ENCODE measurements at regions not wholly inside any gene's neighbourhood (a gene's known extent, or its start where the extent isn't known, plus 50 kb on each side); places are given as distances from the start of the nearest gene placed in this dataset.

GRCh38 chr2:217394510-217395351, 534.9 kb upstream of the TNP1 start:
- in situ Hi-C loops (cut with HindIII; ENCODE audit: low pct_ligation_motif_present, low pct_unique_long_range_greater_than_20kb, low sequenced_read_pairs): no loop called here
- no peak for DNase-seq

- in situ Hi-C loops (cut with HindIII; ENCODE audit: low pct_ligation_motif_present, low pct_unique_long_range_greater_than_20kb, low sequenced_read_pairs): no loop called here
- peak; percentile 5 for DNase-seq
These were observed 533.7 kb upstream of the TNP1 start for GRCh38 chr2:217393585-217394032.

DNA sequence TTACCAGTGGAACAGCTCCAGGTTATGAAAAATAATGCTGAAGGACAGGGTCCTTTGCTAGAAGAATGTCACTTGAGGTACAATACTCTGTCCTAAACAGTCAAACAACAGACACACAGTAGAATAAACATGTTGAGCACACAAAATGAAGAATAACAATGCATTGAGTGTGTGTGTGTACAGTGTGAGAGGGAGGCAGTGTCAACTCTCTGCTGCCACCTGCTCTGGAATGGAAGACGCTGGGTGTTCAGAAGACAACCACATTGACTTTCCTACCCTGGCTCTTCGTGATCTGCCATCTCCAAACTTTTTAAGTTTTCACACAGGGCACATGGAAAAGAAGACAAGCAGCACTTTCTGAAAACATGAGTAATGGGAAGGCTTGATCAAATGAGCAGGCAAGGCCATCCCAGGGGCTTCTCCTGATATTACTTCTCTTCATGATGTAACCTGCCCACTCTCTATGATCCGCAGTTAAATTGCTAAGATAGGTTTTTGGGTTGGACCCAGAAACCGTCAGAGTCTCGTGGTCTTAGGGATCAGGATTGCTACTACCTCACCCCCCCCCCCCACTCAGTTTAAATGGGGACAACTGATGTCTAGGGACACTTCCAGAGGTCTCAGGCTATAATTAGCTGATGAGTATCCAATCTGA, 533.2 kb upstream of the TNP1 start:
- in situ Hi-C loops (cut with HindIII; ENCODE audit: low pct_ligation_motif_present, low pct_unique_long_range_greater_than_20kb, low sequenced_read_pairs): no loop called here
- no peak for DNase-seq

DNA sequence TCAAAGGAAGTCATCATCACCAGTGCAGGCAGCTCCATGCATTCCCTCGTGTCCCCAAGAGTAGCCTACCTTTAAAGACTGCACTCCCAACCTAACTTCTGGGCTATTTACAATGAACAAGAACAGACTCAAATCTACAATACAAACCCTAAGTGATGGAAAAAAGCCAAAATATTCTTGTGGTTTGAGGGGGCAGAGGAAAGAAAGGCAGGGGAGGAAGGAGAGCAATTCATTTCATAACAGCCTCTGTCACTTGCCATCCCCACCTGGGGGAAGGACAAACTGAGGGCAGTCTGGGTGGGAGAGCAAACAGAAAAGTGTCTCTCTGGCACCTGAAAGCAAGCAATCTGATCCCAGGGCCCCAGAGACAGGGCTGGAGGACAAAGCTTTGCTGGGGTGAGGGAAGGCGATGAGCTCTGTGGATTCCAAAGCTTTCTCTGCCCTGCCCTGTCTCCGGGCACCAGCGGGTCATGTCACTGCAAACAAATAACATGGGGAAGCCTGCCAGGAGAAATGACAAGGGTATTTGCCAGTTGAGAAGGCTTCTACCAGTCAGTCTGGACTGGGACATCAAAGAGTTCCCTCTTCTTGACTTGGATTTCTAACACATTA, 528.0 kb upstream of the TNP1 start:
- no peak for DNase-seq

GRCh38 chr2:217386041-217386440, 526.2 kb upstream of the TNP1 start:
- no peak for DNase-seq
- in situ Hi-C loops (cut with HindIII; ENCODE audit: low pct_ligation_motif_present, low pct_unique_long_range_greater_than_20kb, low sequenced_read_pairs): no loop called here

More for the DNA sequence above, 528.0 kb upstream of the TNP1 start:
- in situ Hi-C loops (cut with HindIII; ENCODE audit: low pct_ligation_motif_present, low pct_unique_long_range_greater_than_20kb, low sequenced_read_pairs): no loop called here

- DNase-seq: no peak
- in situ Hi-C loops (cut with HindIII; ENCODE audit: low pct_ligation_motif_present, low pct_unique_long_range_greater_than_20kb, low sequenced_read_pairs): no loop called here
These were observed 523.8 kb upstream of the TNP1 start for GRCh38 chr2:217383620-217384019.

- in situ Hi-C loops (cut with HindIII; ENCODE audit: low pct_ligation_motif_present, low pct_unique_long_range_greater_than_20kb, low sequenced_read_pairs): no loop called here
- DNase-seq: no peak
These were observed 522.9 kb upstream of the TNP1 start for GRCh38 chr2:217382794-217383193.

DNA sequence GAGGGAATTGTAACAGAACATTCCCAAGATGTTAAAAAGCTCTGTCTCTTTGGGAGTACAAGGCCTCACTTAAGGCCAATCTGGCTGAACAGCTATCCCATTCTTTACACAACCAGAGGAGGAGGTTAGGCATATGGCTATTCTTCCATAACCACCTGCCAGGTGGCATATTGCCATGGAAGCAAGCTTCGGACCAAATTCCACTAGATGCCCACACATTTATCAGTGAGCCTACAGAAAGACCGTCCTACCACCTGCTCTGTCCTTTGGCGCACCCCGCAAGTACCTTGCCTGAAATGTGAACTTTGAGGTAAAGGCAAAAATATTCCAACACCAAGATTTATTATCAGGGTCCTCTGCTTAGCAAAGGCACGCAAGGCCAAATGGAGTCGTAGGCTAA, 519.9 kb upstream of the TNP1 start:
- no peak for DNase-seq
- in situ Hi-C loops (cut with HindIII; ENCODE audit: low pct_ligation_motif_present, low pct_unique_long_range_greater_than_20kb, low sequenced_read_pairs): no loop called here

DNA sequence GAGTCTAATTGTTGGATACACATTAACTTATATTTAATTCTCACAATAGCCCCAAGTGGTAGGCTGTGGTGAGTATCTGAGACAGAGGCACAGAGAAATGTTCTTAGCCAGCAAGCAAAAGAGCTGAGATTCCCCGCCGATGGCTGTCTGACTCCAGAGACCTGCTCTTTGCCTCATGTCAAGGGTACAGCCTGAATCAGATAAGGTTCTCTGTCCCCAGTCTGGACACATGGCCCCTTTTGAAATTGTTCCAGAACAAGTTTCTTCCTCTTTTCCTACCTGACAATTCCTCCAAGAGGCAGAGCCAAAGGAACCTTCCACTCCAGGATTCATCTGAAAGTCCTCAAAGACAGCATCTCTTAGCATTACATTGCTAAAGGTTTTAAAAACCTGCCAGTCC, 512.9 kb upstream of the TNP1 start:
- DNase-seq: no peak
- in situ Hi-C loops (cut with HindIII; ENCODE audit: low pct_ligation_motif_present, low pct_unique_long_range_greater_than_20kb, low sequenced_read_pairs): no loop called here

DNA sequence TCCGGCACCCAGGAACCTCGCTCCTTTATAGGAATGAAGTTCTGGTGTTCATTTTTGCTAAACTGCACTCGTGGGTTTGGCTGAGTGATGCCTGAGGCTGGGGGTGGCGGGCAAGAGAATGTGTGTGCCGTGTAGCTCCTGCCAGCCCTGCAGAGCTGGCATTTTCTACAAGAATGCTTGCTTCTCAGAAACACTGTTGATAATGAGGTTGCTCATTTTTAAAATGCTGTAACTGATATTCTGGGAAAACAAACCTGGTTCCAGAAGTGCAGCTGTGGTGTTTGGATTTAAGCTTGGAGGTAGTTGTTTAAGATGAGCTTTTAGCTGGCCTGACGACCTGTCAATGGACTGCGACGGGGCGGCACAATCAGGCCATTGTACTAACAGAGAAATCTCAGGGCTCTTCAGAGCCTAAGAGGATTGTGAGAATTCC, 511.9 kb upstream of the TNP1 start:
- in situ Hi-C loops (cut with HindIII; ENCODE audit: low pct_ligation_motif_present, low pct_unique_long_range_greater_than_20kb, low sequenced_read_pairs): no loop called here
- no peak for DNase-seq

DNA sequence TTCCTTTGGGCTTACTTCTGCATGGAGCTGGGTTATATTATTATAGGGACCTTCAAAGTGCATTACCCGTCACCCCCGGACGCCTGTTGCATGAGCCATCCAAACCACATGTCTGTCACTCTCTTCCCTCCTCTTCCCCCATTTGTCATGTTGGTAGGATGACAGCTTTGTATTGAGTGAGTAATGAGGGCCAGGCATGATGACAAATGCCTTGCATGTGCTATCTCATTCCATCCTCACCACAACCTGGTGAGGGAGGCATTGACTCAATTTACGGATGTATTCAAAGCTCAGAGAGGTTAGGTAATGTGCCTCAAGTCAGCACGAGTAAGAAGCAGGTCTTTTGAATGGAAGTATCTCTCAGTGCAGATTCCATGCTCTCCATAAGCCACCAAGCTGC, 510.5 kb upstream of the TNP1 start:
- in situ Hi-C loops (cut with HindIII; ENCODE audit: low pct_ligation_motif_present, low pct_unique_long_range_greater_than_20kb, low sequenced_read_pairs): no loop called here

DNA sequence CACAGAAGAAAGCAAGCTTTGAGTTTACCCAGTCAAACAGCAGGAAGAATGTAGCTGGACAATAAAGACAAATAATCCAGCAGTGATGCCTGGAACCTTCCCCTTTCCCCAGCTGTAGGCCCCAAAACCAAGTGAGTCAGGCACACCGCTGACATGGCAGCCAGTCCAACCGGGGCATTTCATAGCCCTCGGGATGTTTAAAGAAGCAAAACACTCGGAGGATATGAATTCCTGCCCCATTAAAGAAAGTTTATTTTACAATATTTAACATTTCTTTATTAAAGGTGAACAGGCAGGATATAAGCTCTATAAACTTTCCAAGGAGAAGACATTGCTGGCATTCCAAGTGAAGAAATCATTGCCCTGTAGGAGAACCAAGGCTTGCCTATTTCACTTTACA, 507.6 kb upstream of the TNP1 start:
- DNase-seq: no peak
- in situ Hi-C loops (cut with HindIII; ENCODE audit: low pct_ligation_motif_present, low pct_unique_long_range_greater_than_20kb, low sequenced_read_pairs): no loop called here

More for the DNA sequence above, 510.5 kb upstream of the TNP1 start:
- DNase-seq: no peak

DNA sequence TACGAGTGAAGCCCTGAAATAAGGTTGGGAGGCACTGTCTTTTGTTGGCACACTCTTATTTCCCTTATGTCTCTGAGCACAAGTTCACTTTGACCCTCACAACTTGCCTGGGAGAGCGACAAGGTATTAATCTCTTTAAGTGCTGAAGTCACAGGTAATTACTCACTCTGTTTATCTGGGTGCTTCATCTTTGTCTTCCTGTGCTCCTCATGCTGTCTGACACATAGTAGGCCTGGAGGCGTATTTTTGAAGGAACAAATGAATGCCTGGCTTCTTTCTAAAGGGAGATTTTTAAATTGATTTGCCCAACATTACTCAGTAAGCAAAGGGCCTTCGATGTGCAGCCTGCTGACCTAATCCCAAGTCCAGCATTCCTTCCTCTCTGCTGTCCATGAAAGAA, 507.1 kb upstream of the TNP1 start:
- in situ Hi-C loops (cut with HindIII; ENCODE audit: low pct_ligation_motif_present, low pct_unique_long_range_greater_than_20kb, low sequenced_read_pairs): no loop called here
- DNase-seq: no peak

DNA sequence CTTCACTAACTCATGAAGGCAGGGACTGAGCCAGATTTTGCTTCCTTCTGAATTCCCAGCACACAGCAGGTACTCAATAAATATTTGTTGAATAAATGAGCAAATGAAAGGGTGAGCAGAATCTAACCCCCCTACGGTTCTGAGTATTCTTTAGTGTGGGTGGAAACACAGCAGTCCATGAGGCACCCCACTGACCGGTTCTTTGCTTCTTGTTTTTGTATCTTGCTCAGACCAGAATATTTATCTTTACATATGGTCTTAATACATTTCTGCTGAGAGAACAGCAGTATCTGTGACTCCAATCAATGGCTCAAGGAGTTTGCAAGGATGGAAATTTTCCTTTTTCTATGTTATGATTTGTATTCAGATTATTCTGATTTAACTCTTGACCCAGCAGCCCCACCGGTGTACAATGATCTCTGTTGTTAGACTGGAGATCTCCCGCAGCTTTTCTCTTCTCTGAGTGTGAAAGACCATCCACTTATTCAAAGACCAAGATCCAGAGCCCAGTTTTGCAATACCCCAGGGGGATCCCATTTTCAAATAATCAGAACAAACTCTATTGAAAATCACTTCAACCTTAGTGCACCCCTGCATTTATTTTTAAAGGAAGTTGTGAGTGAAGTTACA, 506.5 kb upstream of the TNP1 start:
- in situ Hi-C loops (cut with HindIII; ENCODE audit: low pct_ligation_motif_present, low pct_unique_long_range_greater_than_20kb, low sequenced_read_pairs): no loop called here
- no peak for DNase-seq

DNA sequence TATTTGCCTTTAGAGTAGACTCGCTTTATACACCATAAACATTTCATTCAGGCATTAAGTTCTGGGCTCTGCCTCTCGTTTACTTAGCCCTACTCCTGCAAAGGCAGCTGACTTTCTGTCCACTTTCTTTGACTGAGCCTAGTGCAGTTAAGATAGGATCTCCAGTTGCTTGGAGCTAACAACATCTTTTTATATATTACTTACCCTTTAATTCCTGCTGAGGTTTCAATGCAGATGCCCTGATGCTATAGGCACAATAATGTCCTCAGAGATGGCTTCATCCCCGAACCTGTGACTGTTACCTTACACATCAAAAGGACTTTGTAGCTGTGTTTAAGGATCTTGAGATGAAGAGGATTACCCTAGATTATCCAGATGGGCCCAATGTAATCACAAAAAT, 505.8 kb upstream of the TNP1 start:
- in situ Hi-C loops (cut with HindIII; ENCODE audit: low pct_ligation_motif_present, low pct_unique_long_range_greater_than_20kb, low sequenced_read_pairs): no loop called here
- no peak for DNase-seq

- in situ Hi-C loops (cut with HindIII; ENCODE audit: low pct_ligation_motif_present, low pct_unique_long_range_greater_than_20kb, low sequenced_read_pairs): no loop called here
- no peak for DNase-seq
These were observed 504.4 kb upstream of the TNP1 start for GRCh38 chr2:217364224-217364623.

DNA sequence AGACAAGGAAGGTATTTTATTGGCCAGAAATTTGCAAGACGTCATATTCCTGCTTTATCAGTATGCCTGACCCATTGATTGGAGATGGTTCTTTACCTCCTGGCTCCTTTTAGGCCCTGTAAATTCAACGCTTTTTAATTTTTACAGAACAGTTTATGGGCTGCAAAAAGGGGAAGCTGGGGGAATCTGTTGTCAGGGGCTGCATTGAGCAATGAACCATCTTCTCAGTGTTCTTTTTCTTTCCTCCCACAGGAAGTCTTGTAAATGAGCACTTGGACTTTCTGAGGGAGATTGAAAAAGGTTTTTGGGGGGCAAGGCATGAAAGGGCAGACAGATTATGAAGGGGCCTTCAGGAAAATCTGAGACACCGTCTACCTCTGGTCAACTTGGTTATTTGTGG, 503.6 kb upstream of the TNP1 start:
- in situ Hi-C loops (cut with HindIII; ENCODE audit: low pct_ligation_motif_present, low pct_unique_long_range_greater_than_20kb, low sequenced_read_pairs): no loop called here

GRCh38 chr2:217362710-217363109, 502.8 kb upstream of the TNP1 start:
- in situ Hi-C loops (cut with HindIII; ENCODE audit: low pct_ligation_motif_present, low pct_unique_long_range_greater_than_20kb, low sequenced_read_pairs): no loop called here
- no peak for DNase-seq

More for the DNA sequence above, 503.6 kb upstream of the TNP1 start:
- DNase-seq: no peak

- DNase-seq: no peak
- in situ Hi-C loops (cut with HindIII; ENCODE audit: low pct_ligation_motif_present, low pct_unique_long_range_greater_than_20kb, low sequenced_read_pairs): no loop called here
These were observed 502.4 kb upstream of the TNP1 start for GRCh38 chr2:217362286-217362685.

All from ACHN (cell line).